NCI-H2107 treated with DMSO at 0.1 percent for 48 hours (cell line): ENCODE measurements at regions not wholly inside any gene's neighbourhood (a gene's known extent, or its start where the extent isn't known, plus 50 kb on each side); places are given as distances from the start of the nearest gene placed in this dataset.
A peak's percentile ranks its signal among the peaks of the same experiment; 100 is the strongest.
"Not testable (repeated sequence)": the region's sequence is repeated elsewhere in the genome, so short reads cannot be mapped to it uniquely, and the experiment has no call there.

Source experiments
- DNase-seq: peaks from one replicate; lab custom pipeline; 2025; ENCODE audit not compliant: unreplicated experiment; lab: John Stamatoyannopoulos, UW

GRCh38 chr17:69669441-69670178, 255.1 kb downstream of the MAP2K6 start:
- peak; percentile 90 for DNase-seq

- no peak for DNase-seq
These were observed 258.4 kb downstream of the MAP2K6 start for GRCh38 chr17:69672924-69673323.

- DNase-seq = no peak
These were observed 262.6 kb downstream of the MAP2K6 start for GRCh38 chr17:69677130-69677529.

- no peak for DNase-seq
These were observed 263.7 kb downstream of the MAP2K6 start for GRCh38 chr17:69678206-69678605.

- DNase-seq = no peak
These were observed 265.3 kb downstream of the MAP2K6 start for GRCh38 chr17:69679829-69680228.

- no peak for DNase-seq
These were observed 269.8 kb downstream of the MAP2K6 start for GRCh38 chr17:69684251-69684650.

GRCh38 chr17:69685150-69685549, 270.7 kb downstream of the MAP2K6 start:
- not testable (repeated sequence) for DNase-seq

GRCh38 chr17:69690531-69690930, 276.0 kb downstream of the MAP2K6 start:
- DNase-seq = no peak

- no peak for DNase-seq
These were observed 277.7 kb downstream of the MAP2K6 start for GRCh38 chr17:69692171-69692570.

GRCh38 chr17:69695646-69696045, 281.1 kb downstream of the MAP2K6 start:
- DNase-seq = no peak

- no peak for DNase-seq
These were observed 282.2 kb downstream of the MAP2K6 start for GRCh38 chr17:69696650-69697049.

GRCh38 chr17:69698352-69698751, 283.9 kb downstream of the MAP2K6 start:
- DNase-seq = not testable (repeated sequence)

- DNase-seq = no peak
These were observed 287.6 kb downstream of the MAP2K6 start for GRCh38 chr17:69702078-69702477.

GRCh38 chr17:69703751-69704150, 289.3 kb downstream of the MAP2K6 start:
- no peak for DNase-seq

- DNase-seq = no peak
These were observed 290.4 kb downstream of the MAP2K6 start for GRCh38 chr17:69704935-69705334.

GRCh38 chr17:69706127-69706526, 291.6 kb downstream of the MAP2K6 start:
- DNase-seq = no peak

GRCh38 chr17:69709441-69709840, 294.9 kb downstream of the MAP2K6 start:
- DNase-seq = no peak

GRCh38 chr17:69710926-69711325, 296.4 kb downstream of the MAP2K6 start:
- no peak for DNase-seq

GRCh38 chr17:69711541-69711940, 297.0 kb downstream of the MAP2K6 start:
- DNase-seq = peak; percentile 37

GRCh38 chr17:69712801-69713311, 298.4 kb downstream of the MAP2K6 start:
- DNase-seq = peak; percentile 15

- no peak for DNase-seq
These were observed 299.3 kb downstream of the MAP2K6 start for GRCh38 chr17:69713815-69714214.

GRCh38 chr17:69714669-69715068, 300.2 kb downstream of the MAP2K6 start:
- no peak for DNase-seq

- no peak for DNase-seq
These were observed 301.2 kb downstream of the MAP2K6 start for GRCh38 chr17:69715656-69716055.
